Small intestine (tissue), 7 donors: ENCODE measurements at regions not wholly inside any gene's neighbourhood (a gene's known extent, or its start where the extent isn't known, plus 50 kb on each side); places are given as distances from the start of the nearest gene placed in this dataset.

Experiments
- DNase-seq, 2 donors: peaks; one replicate each; pipeline versions ENCODE4 v3.0.0 to v3.0.0-alpha.2; 2013
- FAIRE-seq: peaks from 2 replicates; lab custom pipeline; 2012; peaks lifted over from hg19 to GRCh38; lab: Jason Lieb, UNC
- H3K27ac ChIP-seq, 3 donors: one replicate each; pipeline ENCODE4 v1.5.1; 2013; ENCODE audit warnings: low read length in 2 of 3, mild to moderate bottlenecking in 2 of 3, control low read depth in 1 of 3, inconsistent platforms in 1 of 3, low read depth in 1 of 3, moderate library complexity in 1 of 3
- H3K27me3 ChIP-seq, 3 donors: one replicate each; pipeline ENCODE4 v1.6.1; 2013; ENCODE audit warnings: low read length in 3 of 3, inconsistent platforms in 1 of 3; ENCODE audit not compliant: control insufficient read depth in 3 of 3, insufficient read depth in 3 of 3
- H3K36me3 ChIP-seq, 3 donors: one replicate each; pipeline ENCODE4 v1.6.1; 2013; ENCODE audit warnings: low read length in 3 of 3, inconsistent platforms in 1 of 3, low read depth in 1 of 3, mild to moderate bottlenecking in 1 of 3, moderate library complexity in 1 of 3; ENCODE audit not compliant: control insufficient read depth in 3 of 3, insufficient read depth in 2 of 3
- H3K4me1 ChIP-seq, 3 donors: one replicate each; pipeline ENCODE4 v1.6.1; 2013; ENCODE audit warnings: low read length in 2 of 3, inconsistent platforms in 1 of 3, low read depth in 1 of 3, mild to moderate bottlenecking in 1 of 3, moderate library complexity in 1 of 3; ENCODE audit not compliant: control insufficient read depth in 3 of 3, insufficient read depth in 2 of 3
- H3K4me3 ChIP-seq, 3 donors: one replicate each; pipeline ENCODE4 v1.5.1; 2013; ENCODE audit warnings: low read length in 3 of 3, control low read depth in 1 of 3, inconsistent platforms in 1 of 3, low read depth in 1 of 3, mild to moderate bottlenecking in 1 of 3, moderate library complexity in 1 of 3
- H3K9me3 ChIP-seq, 2 donors: one replicate each; pipeline ENCODE4 v1.6.1; 2013; ENCODE audit warnings: low read depth in 1 of 2, low read length in 1 of 2; ENCODE audit not compliant: control insufficient read depth in 2 of 2, insufficient read depth in 1 of 2
- WGBS, 3 donors: extraction: QIAGEN DNeasy Blood & Tissue Kit; methylation state at CpG; one replicate each; pipeline ENCODE4 v1.1.7; 2013; 5-methylcytosine and 5-hydroxymethylcytosine counted together
- donor health status: healthy with polysubstance abuse.
- donor health status: control.
- donor health status: control.
- donor health status: Bipolar disorder and iron deficiency.
- donor health status: healthy.

- Histone ChIP-seq H3K4me1 (no peaks in the 10 kb centered on the region), H3K27ac (no peak overlapping the region), H3K36me3 (no peaks in the 10 kb centered on the region), H3K4me3 (no peak overlapping the region), H3K27me3 (no peaks in the 10 kb centered on the region), H3K9me3 (peaks cover 0 to 12% of the 10 kb centered on the region in 2 donors)
- FAIRE-seq, result no peak
- 88 to 95% (median 94%) methylated on average over 3 of the region's 3 CpGs for WGBS, 3 donors
- DNase-seq, result no peak
Measured at GRCh38 chr7:91681718-91682117, 198.8 kb downstream of the MTERF1 start.

- Histone ChIP-seq H3K36me3 (no peaks in the 10 kb centered on the region), H3K27ac (no peak overlapping the region), H3K9me3 (peaks cover 0 to 12% of the 10 kb centered on the region in 2 donors), H3K4me1 (no peaks in the 10 kb centered on the region), H3K27me3 (no peaks in the 10 kb centered on the region), H3K4me3 (no peak overlapping the region)
- DNase-seq, result no peak
- FAIRE-seq, result no peak
Measured at GRCh38 chr7:91683823-91684222, 196.7 kb downstream of the MTERF1 start.

- Histone ChIP-seq H3K4me1 (no peaks in the 10 kb centered on the region), H3K4me3 (no peak overlapping the region), H3K36me3 (no peaks in the 10 kb centered on the region), H3K9me3 (peaks cover 0 to 11% of the 10 kb centered on the region in 2 donors), H3K27me3 (no peaks in the 10 kb centered on the region), H3K27ac (no peak overlapping the region)
- no peak for FAIRE-seq
- WGBS, 3 donors, result 86 to 91% (median 87%) methylated on average over 1 of the region's 1 CpG
- DNase-seq, result no peak
Measured at GRCh38 chr7:91685544-91685943, 195.0 kb downstream of the MTERF1 start.

- Histone ChIP-seq H3K27me3 (no peaks in the 10 kb centered on the region), H3K4me3 (no peak overlapping the region), H3K27ac (no peak overlapping the region), H3K4me1 (no peaks in the 10 kb centered on the region), H3K9me3 (no peaks in the 10 kb centered on the region), H3K36me3 (no peaks in the 10 kb centered on the region)
- FAIRE-seq (no peak), DNase-seq (no peak)
- 57 to 66% (median 59%) methylated on average over 1 of the region's 1 CpG for WGBS, 3 donors
Measured at GRCh38 chr7:91690541-91691070, 189.9 kb downstream of the MTERF1 start.

GRCh38 chr7:91691865-91692264 lies 188.6 kb downstream of the MTERF1 start:
- FAIRE-seq, result no peak
- H3K9me3 ChIP-seq, result no peaks in the 10 kb centered on the region
- no peak overlapping the region for H3K27ac ChIP-seq
- H3K27me3 ChIP-seq, result no peaks in the 10 kb centered on the region
- H3K4me3 ChIP-seq, result no peak overlapping the region
- DNase-seq, result no peak
- 72 to 88% (median 73%) methylated on average over 6 of the region's 6 CpGs for WGBS, 3 donors
- no peaks in the 10 kb centered on the region for H3K4me1 ChIP-seq
- no peaks in the 10 kb centered on the region for H3K36me3 ChIP-seq

- DNase-seq (no peak), FAIRE-seq (no peak)
- Histone ChIP-seq H3K27ac (no peak overlapping the region), H3K9me3 (no peaks in the 10 kb centered on the region), H3K36me3 (no peaks in the 10 kb centered on the region), H3K27me3 (no peaks in the 10 kb centered on the region), H3K4me3 (no peak overlapping the region), H3K4me1 (no peaks in the 10 kb centered on the region)
- WGBS, 3 donors, result 40 to 50% (median 43%) methylated on average over 3 of the region's 3 CpGs
Measured at GRCh38 chr7:91692800-91693199, 187.7 kb downstream of the MTERF1 start.

- FAIRE-seq, result no peak
- H3K36me3 ChIP-seq, result no peaks in the 10 kb centered on the region
- no peak overlapping the region for H3K27ac ChIP-seq
- 75 to 82% (median 79%) methylated on average over 3 of the region's 3 CpGs for whole genome bisulfite sequencing, 3 donors
- H3K4me3 ChIP-seq, result no peak overlapping the region
- no peak for DNase-seq
- H3K9me3 ChIP-seq, result peaks cover 3 to 13% of the 10 kb centered on the region in 2 donors
- H3K4me1 ChIP-seq, result no peaks in the 10 kb centered on the region
- H3K27me3 ChIP-seq, result no peaks in the 10 kb centered on the region
Measured at GRCh38 chr7:91694351-91694841, 186.1 kb downstream of the MTERF1 start.

- Histone ChIP-seq H3K27ac (no peak overlapping the region), H3K27me3 (no peaks in the 10 kb centered on the region), H3K9me3 (peaks cover 2 to 21% of the 10 kb centered on the region in 2 donors), H3K4me1 (no peaks in the 10 kb centered on the region), H3K36me3 (no peaks in the 10 kb centered on the region), H3K4me3 (no peak overlapping the region)
- DNase-seq (no peak), FAIRE-seq (no peak)
- 47 to 66% (median 63%) methylated on average over 1 of the region's 1 CpG for WGBS, 3 donors
Measured at GRCh38 chr7:91710881-91711280, 169.6 kb downstream of the MTERF1 start.

GRCh38 chr7:91713669-91714068 lies 166.8 kb downstream of the MTERF1 start:
- Histone ChIP-seq H3K4me1 (no peaks in the 10 kb centered on the region), H3K36me3 (no peaks in the 10 kb centered on the region), H3K27me3 (no peaks in the 10 kb centered on the region), H3K27ac (no peak overlapping the region), H3K4me3 (no peak overlapping the region), H3K9me3 (no peaks in the 10 kb centered on the region)
- DNase-seq (no peak), FAIRE-seq (peak; percentile 77)
